ENCODE measurements at regions not wholly inside any gene's neighbourhood (a gene's known extent, or its start where the extent isn't known, plus 50 kb on each side); places are given as distances from the start of the nearest gene placed in this dataset.

DNA sequence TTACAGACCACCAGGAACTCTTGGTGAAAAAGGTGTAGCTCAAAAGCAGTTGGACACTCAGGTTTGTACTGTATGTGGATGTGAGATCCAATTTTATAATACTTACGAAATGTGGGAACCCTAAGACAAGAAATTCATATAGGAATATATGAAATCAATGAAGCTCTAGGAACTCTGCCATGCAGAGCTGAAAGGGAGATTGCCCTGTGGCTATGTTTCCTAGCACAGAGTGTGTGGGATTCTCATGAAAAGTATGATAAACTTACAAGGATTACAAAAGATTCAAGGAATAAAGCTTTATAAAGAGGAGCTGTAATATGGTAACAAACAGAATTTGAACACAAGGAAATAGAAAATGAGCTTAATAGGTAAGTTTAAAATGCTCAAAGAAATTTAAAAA lies 205.7 kb upstream of the FAM83B start:
- H3K4me1 Mint-ChIP-seq = no peaks in the 10 kb centered on the region
- H3K27ac Mint-ChIP-seq = no peak overlapping the region
- H3K9me3 Mint-ChIP-seq = no peaks in the 10 kb centered on the region
- no peaks in the 10 kb centered on the region for H3K27me3 Mint-ChIP-seq (ENCODE audit: low read depth)
- no peaks in the 10 kb centered on the region for H3K36me3 Mint-ChIP-seq (ENCODE audit: low read depth)
- TF ChIP-seq, protein P1, sequence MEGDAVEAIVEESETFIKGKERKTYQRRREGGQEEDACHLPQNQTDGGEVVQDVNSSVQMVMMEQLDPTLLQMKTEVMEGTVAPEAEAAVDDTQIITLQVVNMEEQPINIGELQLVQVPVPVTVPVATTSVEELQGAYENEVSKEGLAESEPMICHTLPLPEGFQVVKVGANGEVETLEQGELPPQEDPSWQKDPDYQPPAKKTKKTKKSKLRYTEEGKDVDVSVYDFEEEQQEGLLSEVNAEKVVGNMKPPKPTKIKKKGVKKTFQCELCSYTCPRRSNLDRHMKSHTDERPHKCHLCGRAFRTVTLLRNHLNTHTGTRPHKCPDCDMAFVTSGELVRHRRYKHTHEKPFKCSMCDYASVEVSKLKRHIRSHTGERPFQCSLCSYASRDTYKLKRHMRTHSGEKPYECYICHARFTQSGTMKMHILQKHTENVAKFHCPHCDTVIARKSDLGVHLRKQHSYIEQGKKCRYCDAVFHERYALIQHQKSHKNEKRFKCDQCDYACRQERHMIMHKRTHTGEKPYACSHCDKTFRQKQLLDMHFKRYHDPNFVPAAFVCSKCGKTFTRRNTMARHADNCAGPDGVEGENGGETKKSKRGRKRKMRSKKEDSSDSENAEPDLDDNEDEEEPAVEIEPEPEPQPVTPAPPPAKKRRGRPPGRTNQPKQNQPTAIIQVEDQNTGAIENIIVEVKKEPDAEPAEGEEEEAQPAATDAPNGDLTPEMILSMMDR (IDR thresholded peaks at IDR 0.05; ENCODE audit: unreplicated experiment in 3 of 3) = no peak
- no peak overlapping the region for H3K4me3 Mint-ChIP-seq

DNA sequence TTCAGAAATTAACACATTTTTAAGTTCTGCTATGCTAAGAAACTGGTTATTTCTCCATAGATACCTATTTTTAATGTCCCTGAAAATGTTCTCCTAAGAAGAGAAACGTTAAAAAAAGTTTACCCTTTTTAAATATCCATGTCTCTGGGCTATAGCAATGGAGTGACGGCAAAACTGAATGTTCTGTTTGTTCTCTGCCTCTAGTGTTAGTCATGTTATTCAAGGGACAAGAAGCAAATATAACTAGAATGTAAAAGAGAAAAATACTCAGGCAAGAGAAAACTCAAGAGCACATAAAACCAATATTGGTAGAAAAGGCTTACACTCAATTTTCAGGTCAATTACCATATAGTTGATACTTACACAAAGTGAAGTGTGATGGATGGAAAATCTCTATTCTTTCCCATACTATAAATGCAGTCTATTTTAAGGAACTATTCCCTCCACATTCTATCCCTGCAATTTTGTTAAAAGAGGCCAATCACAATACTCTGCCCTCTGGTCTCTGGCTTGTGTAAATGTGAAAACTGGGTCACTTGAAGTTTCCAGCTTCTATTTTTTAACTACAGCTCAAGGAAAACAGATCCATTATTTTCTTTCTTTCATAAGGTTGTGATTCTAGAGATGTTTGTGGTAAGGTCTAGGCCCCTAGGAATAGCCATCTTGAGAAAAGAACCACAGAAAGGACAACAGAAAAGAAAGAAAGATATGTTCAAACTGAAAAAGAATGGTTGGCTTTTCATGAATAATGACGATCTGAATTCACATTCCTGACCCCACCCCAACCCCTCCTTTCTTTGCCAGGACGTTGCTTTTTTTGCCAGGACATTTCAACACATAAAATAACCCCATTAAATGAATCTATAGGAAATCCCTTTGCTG lies 200.3 kb upstream of the FAM83B start:
- Mint-ChIP-seq H3K9me3 (no peaks in the 10 kb centered on the region), H3K36me3 (ENCODE audit: low read depth) (no peaks in the 10 kb centered on the region), H3K27ac (peak overlapping the region in 1 of 3 experiments; percentile 21), H3K4me1 (peaks cover 7% of the 10 kb centered on the region), H3K4me3 (no peak overlapping the region), H3K27me3 (ENCODE audit: low read depth) (no peaks in the 10 kb centered on the region)
- TF ChIP-seq, protein P1 (IDR thresholded peaks at IDR 0.05; ENCODE audit: unreplicated experiment in 3 of 3) = no peak

DNA sequence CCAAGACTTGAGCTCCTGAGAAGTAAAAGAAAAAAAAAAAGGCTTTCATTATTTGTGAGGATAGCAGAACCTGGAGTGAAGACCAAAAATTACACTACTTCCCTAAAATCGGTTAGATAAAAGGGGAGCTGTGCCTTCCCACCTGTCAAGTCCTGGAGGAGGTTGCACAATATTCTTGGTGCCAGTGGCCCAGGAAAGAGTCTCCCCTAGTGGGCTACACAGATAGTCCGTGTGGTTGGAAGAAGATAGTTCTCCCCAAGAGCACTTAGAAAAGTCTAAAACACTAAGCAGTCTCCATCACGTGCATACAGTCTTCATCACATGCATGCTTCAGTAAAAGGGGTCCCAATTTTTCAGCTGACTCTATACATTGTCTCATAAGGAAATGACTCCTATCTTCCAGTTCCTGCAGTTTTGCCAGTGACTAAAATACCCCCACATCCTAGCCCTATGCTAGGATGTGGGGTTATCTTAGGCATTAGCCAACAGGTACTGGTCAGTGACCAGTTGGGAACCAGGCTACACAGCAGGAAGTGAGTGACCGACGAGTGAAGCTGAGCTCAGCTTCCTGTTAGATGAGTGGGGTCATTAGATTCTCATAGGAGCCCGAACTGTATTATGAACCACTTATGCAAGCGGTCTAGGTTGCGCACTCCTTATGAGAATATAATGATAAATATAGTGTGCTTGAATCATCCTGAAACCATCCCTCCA lies 199.5 kb upstream of the FAM83B start:
- TF ChIP-seq, protein P1 (IDR thresholded peaks at IDR 0.05; ENCODE audit: unreplicated experiment in 3 of 3) = no peak
- no peak overlapping the region for H3K4me3 Mint-ChIP-seq
- H3K27ac Mint-ChIP-seq = peak overlapping the region in 1 of 3 experiments; percentile 21
- no peaks in the 10 kb centered on the region for H3K36me3 Mint-ChIP-seq (ENCODE audit: low read depth)
- H3K9me3 Mint-ChIP-seq = no peaks in the 10 kb centered on the region
- H3K4me1 Mint-ChIP-seq = peaks cover 7% of the 10 kb centered on the region
- no peaks in the 10 kb centered on the region for H3K27me3 Mint-ChIP-seq (ENCODE audit: low read depth)

DNA sequence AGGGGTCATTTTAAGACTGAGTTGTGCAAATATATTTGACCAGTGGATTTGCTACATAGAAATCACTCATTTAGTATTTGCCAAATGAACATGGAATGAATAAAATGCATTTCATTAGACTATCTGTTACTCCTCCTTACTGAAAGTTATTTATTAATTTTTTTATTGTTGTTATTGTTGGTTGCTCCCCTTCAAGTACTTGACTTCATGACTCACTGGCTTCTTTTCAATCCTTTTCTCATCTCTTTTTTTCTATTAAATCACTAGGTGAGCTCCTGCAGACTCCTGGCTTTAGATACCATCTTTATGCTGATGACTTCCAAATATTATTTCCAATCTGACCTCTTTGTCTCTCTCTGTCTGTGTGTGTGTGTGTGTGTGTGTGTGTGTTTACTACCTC lies 192.2 kb upstream of the FAM83B start:
- Mint-ChIP-seq H3K9me3 (no peaks in the 10 kb centered on the region), H3K36me3 (ENCODE audit: low read depth) (no peaks in the 10 kb centered on the region), H3K4me3 (no peak overlapping the region), H3K4me1 (no peaks in the 10 kb centered on the region), H3K27me3 (ENCODE audit: low read depth) (no peaks in the 10 kb centered on the region), H3K27ac (no peak overlapping the region)
- TF ChIP-seq, protein P1 (IDR thresholded peaks at IDR 0.05; ENCODE audit: unreplicated experiment in 3 of 3) = no peak

DNA sequence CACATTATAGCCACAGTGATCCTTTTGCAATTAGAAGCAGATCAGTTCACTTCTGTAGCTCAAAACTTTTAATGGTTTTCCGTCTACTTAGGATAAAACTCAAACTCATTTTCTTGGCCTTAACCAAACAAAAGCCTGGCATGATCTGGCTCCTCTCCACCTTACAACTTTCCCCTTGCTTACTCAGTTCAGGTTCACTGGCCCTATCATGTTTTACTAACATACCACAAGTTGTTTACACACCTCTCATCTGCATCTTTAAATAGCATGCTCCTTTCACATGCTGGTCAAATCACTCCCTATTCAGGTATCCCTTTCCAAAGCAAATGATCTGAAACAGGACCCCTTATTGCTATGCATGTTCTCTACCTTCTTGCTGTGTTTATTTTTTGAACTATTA lies 191.4 kb upstream of the FAM83B start:
- TF ChIP-seq, protein P1 (IDR thresholded peaks at IDR 0.05; ENCODE audit: unreplicated experiment in 3 of 3) = no peak
- Mint-ChIP-seq H3K36me3 (ENCODE audit: low read depth) (no peaks in the 10 kb centered on the region), H3K9me3 (no peaks in the 10 kb centered on the region), H3K27me3 (ENCODE audit: low read depth) (no peaks in the 10 kb centered on the region), H3K4me3 (no peak overlapping the region), H3K4me1 (no peaks in the 10 kb centered on the region), H3K27ac (no peak overlapping the region)

All from nephron (organoid).